DMS79 treated with DMSO at 0.1 percent for 48 hours (cell line): ENCODE measurements at regions not wholly inside any gene's neighbourhood (a gene's known extent, or its start where the extent isn't known, plus 50 kb on each side); places are given as distances from the start of the nearest gene placed in this dataset.

Experiments
- DNase-seq: peaks from one replicate; lab custom pipeline; 2025; lab: John Stamatoyannopoulos, UW

GRCh38 chr18:2380101-2380500 lies 191.2 kb downstream of the METTL4 start:
- no peak for DNase-seq

DNA sequence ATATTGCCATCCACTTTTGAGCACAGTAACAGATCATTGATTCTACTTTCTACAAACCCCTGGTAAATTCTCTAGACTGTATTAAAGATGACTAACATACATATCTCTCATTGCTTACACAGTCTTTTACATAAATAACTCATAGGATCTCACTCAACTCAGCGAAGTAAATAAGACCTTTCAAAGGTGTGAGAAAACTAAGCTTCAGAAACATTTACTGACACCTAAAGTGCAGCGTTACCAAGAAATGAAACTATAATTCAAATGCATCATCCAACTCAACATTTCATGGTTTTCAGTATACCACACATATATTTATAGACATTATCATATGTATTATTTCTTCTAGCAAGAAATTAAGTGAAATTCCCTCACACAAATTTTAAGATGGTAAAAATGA lies 189.8 kb downstream of the METTL4 start:
- no peak for DNase-seq

- no peak for DNase-seq
Observed at GRCh38 chr18:2387588-2387987, 183.7 kb downstream of the METTL4 start.

GRCh38 chr18:2390158-2390557 lies 181.1 kb downstream of the METTL4 start:
- DNase-seq: no peak

GRCh38 chr18:2391470-2391869 lies 179.8 kb downstream of the METTL4 start:
- DNase-seq: no peak

GRCh38 chr18:2392446-2392845 lies 178.9 kb downstream of the METTL4 start:
- no peak for DNase-seq

DNA sequence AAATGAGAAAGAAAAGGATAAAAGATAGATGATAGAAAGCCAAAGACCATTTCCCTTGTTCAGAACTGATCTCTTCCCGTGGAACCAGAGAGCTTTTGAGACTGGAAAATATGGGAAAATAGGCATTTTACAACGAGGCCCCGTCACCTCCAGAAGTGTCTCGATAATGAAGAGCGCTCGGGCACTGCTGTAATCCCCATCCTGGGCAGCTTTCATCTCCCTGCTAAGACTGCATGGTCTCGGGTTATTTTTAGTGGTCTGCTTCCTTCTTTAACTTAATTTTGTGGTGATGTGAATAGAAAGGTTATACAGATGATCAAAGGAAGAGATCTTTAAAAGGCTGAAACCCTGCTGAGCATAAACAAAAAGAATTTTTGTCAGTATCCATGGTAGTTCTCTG lies 176.6 kb downstream of the METTL4 start:
- DNase-seq: no peak

DNA sequence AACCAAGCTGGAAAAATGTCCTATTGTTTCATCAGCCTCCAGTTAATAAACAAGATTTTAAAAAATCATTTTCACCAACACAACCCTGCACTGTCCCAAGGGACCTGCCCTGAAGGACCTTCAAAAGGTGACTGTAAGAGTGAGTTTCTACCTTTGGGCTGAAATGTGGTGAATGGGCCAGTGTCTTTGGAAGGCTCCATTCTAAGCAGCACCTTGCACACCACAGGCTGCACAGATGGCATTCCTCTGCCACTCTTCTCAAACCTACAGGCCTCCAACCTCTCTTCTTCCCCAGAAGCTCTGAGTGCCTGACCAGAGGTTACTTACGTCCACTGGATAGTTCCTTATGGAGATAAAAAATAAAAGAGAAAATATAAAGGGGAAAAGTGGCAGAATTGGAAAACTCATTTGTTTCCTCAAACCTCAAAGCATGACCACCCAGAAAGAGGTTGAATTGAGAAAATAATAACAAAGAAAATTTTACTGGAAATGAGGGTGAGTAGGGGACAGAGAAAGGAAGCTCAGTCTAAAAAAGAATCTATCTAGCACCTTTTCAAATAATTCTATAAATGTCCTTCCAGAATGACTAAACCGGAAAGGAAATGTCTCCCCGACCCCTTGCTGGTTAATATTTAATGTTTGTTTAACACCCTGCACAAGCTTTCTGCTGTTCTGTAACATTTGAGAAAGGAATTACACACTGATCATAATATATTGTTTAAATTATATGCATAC lies 175.7 kb downstream of the METTL4 start:
- no peak for DNase-seq

GRCh38 chr18:2396162-2396505 lies 175.2 kb downstream of the METTL4 start:
- DNase-seq: no peak

- DNase-seq: no peak
Observed at GRCh38 chr18:2400701-2401196, 170.6 kb downstream of the METTL4 start.

DNA sequence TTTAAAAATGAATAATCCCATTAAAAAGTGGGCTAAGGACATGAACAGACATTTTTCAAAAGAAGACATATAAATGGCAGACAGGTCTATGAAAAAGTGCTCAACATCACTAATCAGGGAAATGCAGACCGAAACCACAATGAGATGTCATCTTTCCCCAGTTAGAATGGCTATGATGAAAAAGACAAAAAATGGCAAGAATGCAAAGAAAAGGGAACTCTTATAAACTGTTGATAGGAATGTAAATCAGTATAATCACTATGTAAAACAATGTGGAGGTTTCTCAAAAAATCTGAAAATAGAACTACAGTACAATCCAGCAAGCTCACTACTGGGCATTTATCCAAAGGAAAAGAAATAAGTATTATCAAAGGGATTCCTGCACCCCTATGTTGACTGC lies 169.2 kb downstream of the METTL4 start:
- no peak for DNase-seq

- no peak for DNase-seq
Observed at GRCh38 chr18:2406544-2406943, 164.8 kb downstream of the METTL4 start.

DNA sequence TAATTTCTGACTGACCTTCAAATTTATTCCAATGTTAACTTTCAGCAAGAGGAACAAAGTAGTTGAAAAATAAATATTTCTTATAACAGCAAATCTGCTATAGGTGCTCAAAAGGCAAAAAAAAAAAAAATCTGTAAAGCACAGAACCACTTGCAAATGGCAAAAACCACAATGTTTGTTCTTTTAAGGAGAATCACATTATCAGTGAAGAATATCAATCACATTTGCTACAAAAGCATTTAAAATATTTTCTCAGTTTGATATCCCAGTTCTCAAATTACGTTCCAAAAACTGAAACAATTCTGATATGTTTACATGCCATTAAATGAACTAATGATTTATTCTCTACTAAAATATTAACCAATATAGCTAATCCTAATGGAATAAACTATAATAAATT lies 163.3 kb downstream of the METTL4 start:
- no peak for DNase-seq

- DNase-seq: no peak
Observed at GRCh38 chr18:2409906-2410305, 161.4 kb downstream of the METTL4 start.

- DNase-seq: no peak
Observed at GRCh38 chr18:2410688-2411087, 160.6 kb downstream of the METTL4 start.

DNA sequence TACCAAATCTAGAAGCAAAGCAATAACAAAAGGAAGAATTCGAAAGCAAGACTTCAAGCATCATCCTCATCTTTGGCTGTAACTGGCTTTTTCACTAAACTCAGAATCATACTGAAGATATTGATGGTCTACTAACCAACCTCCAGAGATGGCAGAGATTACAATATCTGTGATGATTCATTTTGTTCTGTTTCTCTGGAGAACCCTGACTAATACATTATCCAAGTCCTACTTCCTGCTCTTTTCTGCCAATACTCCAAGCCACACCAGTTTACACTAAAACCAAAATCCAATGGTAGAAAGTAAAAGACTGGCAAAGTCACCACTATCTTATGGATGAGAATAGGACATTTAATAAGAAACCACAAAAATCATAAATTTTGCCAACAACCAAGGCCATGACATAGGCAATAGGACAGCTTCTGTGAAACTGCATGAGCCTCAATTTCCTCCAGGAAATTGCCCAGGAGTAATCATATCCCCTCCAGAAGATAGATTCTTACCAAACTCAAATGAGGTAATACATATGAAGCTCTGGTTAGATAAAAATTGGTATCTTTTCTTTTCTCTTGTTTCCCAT lies 159.8 kb downstream of the METTL4 start:
- no peak for DNase-seq

DNA sequence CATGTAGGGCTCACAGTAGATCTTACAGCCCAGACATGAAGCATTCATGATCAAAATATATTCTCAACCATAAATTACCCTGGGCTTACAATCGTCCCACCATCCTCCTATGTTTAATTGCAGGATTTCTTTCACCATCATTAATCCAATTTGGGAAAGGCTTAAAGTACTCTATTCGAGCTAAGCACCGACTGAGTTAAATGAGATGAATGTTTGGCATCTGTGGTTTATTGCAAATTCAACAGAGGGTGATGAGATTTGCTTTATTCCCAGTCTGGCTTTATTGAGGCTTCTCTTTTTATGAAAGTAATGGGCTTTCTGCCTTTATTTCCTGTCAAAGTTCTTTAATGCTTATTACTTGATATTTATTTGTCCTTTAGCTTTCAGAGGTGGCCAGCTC lies 159.0 kb downstream of the METTL4 start:
- no peak for DNase-seq

GRCh38 chr18:2412996-2413751 lies 158.1 kb downstream of the METTL4 start:
- DNase-seq: no peak

- DNase-seq: no peak
Observed at GRCh38 chr18:2414235-2414634, 157.1 kb downstream of the METTL4 start.

- no peak for DNase-seq
Observed at GRCh38 chr18:2415656-2416055, 155.6 kb downstream of the METTL4 start.

GRCh38 chr18:2417861-2418610 lies 153.3 kb downstream of the METTL4 start:
- no peak for DNase-seq

GRCh38 chr18:2420367-2420766 lies 150.9 kb downstream of the METTL4 start:
- DNase-seq: no peak

DNA sequence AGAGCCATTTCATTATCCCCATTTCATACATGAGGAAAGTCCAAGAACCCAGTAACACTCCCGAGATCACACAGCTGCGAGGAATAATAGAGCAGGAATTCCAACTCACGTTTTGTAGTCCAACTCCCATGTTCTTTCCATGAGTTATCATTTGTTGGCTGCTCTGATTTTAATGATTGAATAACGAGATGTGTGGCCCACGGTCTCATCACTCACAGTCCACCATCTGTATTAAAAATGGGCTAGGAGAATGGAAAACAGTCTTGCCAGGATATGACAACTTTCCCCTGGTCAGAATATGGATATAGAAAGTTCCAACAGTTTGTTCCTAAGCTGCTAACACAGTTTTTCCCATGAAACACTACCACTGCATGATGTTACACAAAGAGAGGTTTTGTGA lies 147.5 kb downstream of the METTL4 start:
- no peak for DNase-seq
